ENCODE measurements at regions not wholly inside any gene's neighbourhood (a gene's known extent, or its start where the extent isn't known, plus 50 kb on each side); places are given as distances from the start of the nearest gene placed in this dataset.

DNA sequence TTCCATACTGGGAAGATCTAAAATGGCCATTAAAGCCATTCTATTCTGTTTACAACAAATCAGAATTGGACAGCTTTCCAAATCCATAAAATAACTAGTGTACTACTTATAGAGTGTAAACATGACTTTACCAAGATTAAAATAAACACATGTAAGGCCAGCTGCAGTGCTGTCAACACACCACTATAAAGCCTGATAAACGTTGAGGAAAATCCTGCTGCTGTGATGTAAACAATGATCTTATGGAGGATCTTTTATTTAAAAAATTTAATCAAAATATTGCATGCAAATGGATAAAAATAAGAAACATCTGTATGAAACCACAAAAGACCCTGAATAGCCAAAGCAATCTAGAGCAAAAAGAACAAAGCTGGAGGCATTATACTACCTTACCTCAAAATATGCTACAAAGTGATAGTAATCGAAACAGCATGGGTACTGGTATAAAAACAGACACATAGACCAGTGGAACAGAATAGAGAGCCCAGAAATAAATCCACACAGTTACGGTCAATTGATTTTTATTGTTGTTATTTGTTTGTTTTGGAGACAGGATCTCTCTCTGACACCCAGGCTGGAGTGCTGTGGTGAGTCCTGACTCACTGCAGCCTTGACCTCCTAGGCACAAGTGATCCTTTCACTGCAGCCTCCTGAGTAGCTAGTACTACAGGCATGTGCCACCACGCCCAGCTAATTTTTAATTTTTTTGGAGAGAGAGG lies 428.8 kb upstream of the C2CD4B start:
- TF ChIP-seq, protein P1, sequence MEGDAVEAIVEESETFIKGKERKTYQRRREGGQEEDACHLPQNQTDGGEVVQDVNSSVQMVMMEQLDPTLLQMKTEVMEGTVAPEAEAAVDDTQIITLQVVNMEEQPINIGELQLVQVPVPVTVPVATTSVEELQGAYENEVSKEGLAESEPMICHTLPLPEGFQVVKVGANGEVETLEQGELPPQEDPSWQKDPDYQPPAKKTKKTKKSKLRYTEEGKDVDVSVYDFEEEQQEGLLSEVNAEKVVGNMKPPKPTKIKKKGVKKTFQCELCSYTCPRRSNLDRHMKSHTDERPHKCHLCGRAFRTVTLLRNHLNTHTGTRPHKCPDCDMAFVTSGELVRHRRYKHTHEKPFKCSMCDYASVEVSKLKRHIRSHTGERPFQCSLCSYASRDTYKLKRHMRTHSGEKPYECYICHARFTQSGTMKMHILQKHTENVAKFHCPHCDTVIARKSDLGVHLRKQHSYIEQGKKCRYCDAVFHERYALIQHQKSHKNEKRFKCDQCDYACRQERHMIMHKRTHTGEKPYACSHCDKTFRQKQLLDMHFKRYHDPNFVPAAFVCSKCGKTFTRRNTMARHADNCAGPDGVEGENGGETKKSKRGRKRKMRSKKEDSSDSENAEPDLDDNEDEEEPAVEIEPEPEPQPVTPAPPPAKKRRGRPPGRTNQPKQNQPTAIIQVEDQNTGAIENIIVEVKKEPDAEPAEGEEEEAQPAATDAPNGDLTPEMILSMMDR (IDR thresholded peaks at IDR 0.05; ENCODE audit: low read depth, low read length, missing input control): no peak
- TF ChIP-seq RAD21 (IDR thresholded peaks at IDR 0.05) (no peak), HNF4A (conservative IDR thresholded peaks at IDR 0.05) (peak in 1 of 2 donors; percentile 24), SP1 (IDR thresholded peaks at IDR 0.05) (no peak), YY1 (IDR thresholded peaks at IDR 0.05) (no peak), TAF1 (conservative IDR thresholded peaks at IDR 0.05) (no peak), EGR1 (IDR thresholded peaks at IDR 0.05; ENCODE audit: low read depth in 2 of 2) (no peak), GABPA (IDR thresholded peaks at IDR 0.05 in 1 of 2, conservative IDR thresholded peaks at IDR 0.05 in 1 of 2) (no peak), JUND (IDR thresholded peaks at IDR 0.05) (peak in 1 of 2 donors; percentile 22), HNF4G (IDR thresholded peaks at IDR 0.05) (no peak)
- TF ChIP-seq, protein P2, sequence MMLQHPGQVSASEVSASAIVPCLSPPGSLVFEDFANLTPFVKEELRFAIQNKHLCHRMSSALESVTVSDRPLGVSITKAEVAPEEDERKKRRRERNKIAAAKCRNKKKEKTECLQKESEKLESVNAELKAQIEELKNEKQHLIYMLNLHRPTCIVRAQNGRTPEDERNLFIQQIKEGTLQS (IDR thresholded peaks at IDR 0.05): no peak
- TF ChIP-seq, protein P3, sequence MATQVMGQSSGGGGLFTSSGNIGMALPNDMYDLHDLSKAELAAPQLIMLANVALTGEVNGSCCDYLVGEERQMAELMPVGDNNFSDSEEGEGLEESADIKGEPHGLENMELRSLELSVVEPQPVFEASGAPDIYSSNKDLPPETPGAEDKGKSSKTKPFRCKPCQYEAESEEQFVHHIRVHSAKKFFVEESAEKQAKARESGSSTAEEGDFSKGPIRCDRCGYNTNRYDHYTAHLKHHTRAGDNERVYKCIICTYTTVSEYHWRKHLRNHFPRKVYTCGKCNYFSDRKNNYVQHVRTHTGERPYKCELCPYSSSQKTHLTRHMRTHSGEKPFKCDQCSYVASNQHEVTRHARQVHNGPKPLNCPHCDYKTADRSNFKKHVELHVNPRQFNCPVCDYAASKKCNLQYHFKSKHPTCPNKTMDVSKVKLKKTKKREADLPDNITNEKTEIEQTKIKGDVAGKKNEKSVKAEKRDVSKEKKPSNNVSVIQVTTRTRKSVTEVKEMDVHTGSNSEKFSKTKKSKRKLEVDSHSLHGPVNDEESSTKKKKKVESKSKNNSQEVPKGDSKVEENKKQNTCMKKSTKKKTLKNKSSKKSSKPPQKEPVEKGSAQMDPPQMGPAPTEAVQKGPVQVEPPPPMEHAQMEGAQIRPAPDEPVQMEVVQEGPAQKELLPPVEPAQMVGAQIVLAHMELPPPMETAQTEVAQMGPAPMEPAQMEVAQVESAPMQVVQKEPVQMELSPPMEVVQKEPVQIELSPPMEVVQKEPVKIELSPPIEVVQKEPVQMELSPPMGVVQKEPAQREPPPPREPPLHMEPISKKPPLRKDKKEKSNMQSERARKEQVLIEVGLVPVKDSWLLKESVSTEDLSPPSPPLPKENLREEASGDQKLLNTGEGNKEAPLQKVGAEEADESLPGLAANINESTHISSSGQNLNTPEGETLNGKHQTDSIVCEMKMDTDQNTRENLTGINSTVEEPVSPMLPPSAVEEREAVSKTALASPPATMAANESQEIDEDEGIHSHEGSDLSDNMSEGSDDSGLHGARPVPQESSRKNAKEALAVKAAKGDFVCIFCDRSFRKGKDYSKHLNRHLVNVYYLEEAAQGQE (IDR thresholded peaks at IDR 0.05): no peak
- TF ChIP-seq, protein P4, sequence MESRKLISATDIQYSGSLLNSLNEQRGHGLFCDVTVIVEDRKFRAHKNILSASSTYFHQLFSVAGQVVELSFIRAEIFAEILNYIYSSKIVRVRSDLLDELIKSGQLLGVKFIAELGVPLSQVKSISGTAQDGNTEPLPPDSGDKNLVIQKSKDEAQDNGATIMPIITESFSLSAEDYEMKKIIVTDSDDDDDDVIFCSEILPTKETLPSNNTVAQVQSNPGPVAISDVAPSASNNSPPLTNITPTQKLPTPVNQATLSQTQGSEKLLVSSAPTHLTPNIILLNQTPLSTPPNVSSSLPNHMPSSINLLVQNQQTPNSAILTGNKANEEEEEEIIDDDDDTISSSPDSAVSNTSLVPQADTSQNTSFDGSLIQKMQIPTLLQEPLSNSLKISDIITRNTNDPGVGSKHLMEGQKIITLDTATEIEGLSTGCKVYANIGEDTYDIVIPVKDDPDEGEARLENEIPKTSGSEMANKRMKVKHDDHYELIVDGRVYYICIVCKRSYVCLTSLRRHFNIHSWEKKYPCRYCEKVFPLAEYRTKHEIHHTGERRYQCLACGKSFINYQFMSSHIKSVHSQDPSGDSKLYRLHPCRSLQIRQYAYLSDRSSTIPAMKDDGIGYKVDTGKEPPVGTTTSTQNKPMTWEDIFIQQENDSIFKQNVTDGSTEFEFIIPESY (IDR thresholded peaks at IDR 0.05): no peak
- TF ChIP-seq, protein P5, sequence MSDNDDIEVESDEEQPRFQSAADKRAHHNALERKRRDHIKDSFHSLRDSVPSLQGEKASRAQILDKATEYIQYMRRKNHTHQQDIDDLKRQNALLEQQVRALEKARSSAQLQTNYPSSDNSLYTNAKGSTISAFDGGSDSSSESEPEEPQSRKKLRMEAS (IDR thresholded peaks at IDR 0.05): no peak

Measured in liver (tissue), 3 donors.